Natural killer cell treated with Interleukin-12 subunit alpha and Interleukin-12 subunit beta and Interleukin-15 and Interleukin-18, amount 100 ng/mL, for 72 hours (primary cell): ENCODE measurements at regions not wholly inside any gene's neighbourhood (a gene's known extent, or its start where the extent isn't known, plus 50 kb on each side); places are given as distances from the start of the nearest gene placed in this dataset.
"Not testable (repeated sequence)": the region's sequence is repeated elsewhere in the genome, so short reads cannot be mapped to it uniquely, and the experiment has no call there.

Experiments used
- ATAC-seq, 2 donors: fragments of 150-1000 bp; cut with Tn5 transposase in 1 of 2; sonication (Bioruptor Pico), chemical (Tn5 transposase) in 1 of 2; 2 replicates each; pipeline ENCODE4 v1.10.0; 2021
- DNase-seq: peaks from one replicate; pipeline ENCODE4 v3.0.0; 2022; ENCODE audit warnings: low spot score
- H3K27ac Mint-ChIP-seq, 2 donors: 1 replicate in 1 of 2; 2 replicates in 1 of 2; pipeline ENCODE4 v1.8.0; 2022; ENCODE audit warnings: mixed read lengths in 2 of 2, mild to moderate bottlenecking in 1 of 2, moderate library complexity in 1 of 2
- H3K27me3 Mint-ChIP-seq, 2 donors: 1 replicate in 1 of 2; 2 replicates in 1 of 2; pipeline ENCODE4 v1.8.0; 2022; ENCODE audit warnings: mixed read lengths in 2 of 2
- H3K36me3 Mint-ChIP-seq: one replicate; pipeline ENCODE4 v1.8.0; 2022; ENCODE audit warnings: mixed read lengths
- H3K4me1 Mint-ChIP-seq, 2 donors: 1 replicate in 1 of 2; 2 replicates in 1 of 2; pipeline ENCODE4 v1.8.0; 2022; ENCODE audit warnings: low read depth in 2 of 2, mixed read lengths in 2 of 2, mild to moderate bottlenecking in 1 of 2
- H3K4me3 Mint-ChIP-seq: one replicate; pipeline ENCODE4 v1.8.0; 2022; ENCODE audit warnings: mixed read lengths
- H3K9me3 Mint-ChIP-seq: 2 replicates; pipeline ENCODE4 v1.8.0; 2022; ENCODE audit warnings: mixed read lengths

GRCh38 chr1:104331763-104332162 lies 582.1 kb downstream of the AMY1C start:
- ATAC-seq (no peak), DNase-seq (no peak)
- H3K9me3 Mint-ChIP-seq, result peaks cover 14% of the 10 kb centered on the region
- H3K27me3 Mint-ChIP-seq, result no peaks in the 10 kb centered on the region
- no peak overlapping the region for H3K4me3 Mint-ChIP-seq
- no peak overlapping the region for H3K27ac Mint-ChIP-seq
- H3K36me3 Mint-ChIP-seq, result peaks cover 8% of the 10 kb centered on the region
- no peaks in the 10 kb centered on the region for H3K4me1 Mint-ChIP-seq

GRCh38 chr1:104337927-104338326 lies 588.2 kb downstream of the AMY1C start:
- H3K9me3 Mint-ChIP-seq, result peaks cover 24% of the 10 kb centered on the region
- ATAC-seq, DNase-seq, H3K4me3 Mint-ChIP-seq, H3K27ac Mint-ChIP-seq, H3K4me1 Mint-ChIP-seq, H3K27me3 Mint-ChIP-seq: not testable (repeated sequence)
- peaks cover 13% of the 10 kb centered on the region for H3K36me3 Mint-ChIP-seq

GRCh38 chr1:104341944-104342343 lies 592.2 kb downstream of the AMY1C start:
- H3K27me3 Mint-ChIP-seq, result no peaks in the 10 kb centered on the region
- H3K27ac Mint-ChIP-seq, result no peak overlapping the region
- ATAC-seq (no peak), DNase-seq (no peak)
- peaks cover 27% of the 10 kb centered on the region for H3K9me3 Mint-ChIP-seq
- peaks cover 4% of the 10 kb centered on the region for H3K36me3 Mint-ChIP-seq
- H3K4me3 Mint-ChIP-seq, result no peak overlapping the region
- H3K4me1 Mint-ChIP-seq, result peaks cover 0 to 1% of the 10 kb centered on the region in 2 donors

- no peak overlapping the region for H3K27ac Mint-ChIP-seq
- H3K27me3 Mint-ChIP-seq, result no peaks in the 10 kb centered on the region
- H3K4me1 Mint-ChIP-seq, result no peaks in the 10 kb centered on the region
- H3K9me3 Mint-ChIP-seq, result peaks cover 14% of the 10 kb centered on the region
- DNase-seq, result no peak
- H3K36me3 Mint-ChIP-seq, result no peaks in the 10 kb centered on the region
- H3K4me3 Mint-ChIP-seq, result no peak overlapping the region
- ATAC-seq, result no peak
These were observed 598.6 kb downstream of the AMY1C start for GRCh38 chr1:104348277-104348676.

- Mint-ChIP-seq H3K36me3 (no peaks in the 10 kb centered on the region), H3K27ac (no peak overlapping the region), H3K4me1 (no peaks in the 10 kb centered on the region), H3K9me3 (peaks cover 6% of the 10 kb centered on the region), H3K4me3 (no peak overlapping the region), H3K27me3 (no peaks in the 10 kb centered on the region)
- DNase-seq, result no peak
- ATAC-seq, result no peak
These were observed 603.9 kb downstream of the AMY1C start for GRCh38 chr1:104353580-104353979.

GRCh38 chr1:104358086-104358485 lies 608.4 kb downstream of the AMY1C start:
- ATAC-seq, result no peak
- Mint-ChIP-seq H3K27me3 (no peaks in the 10 kb centered on the region), H3K9me3 (peaks cover 6% of the 10 kb centered on the region), H3K36me3 (no peaks in the 10 kb centered on the region), H3K4me1 (no peaks in the 10 kb centered on the region), H3K27ac (no peak overlapping the region), H3K4me3 (no peak overlapping the region)
- DNase-seq, result no peak

- no peak for DNase-seq
- no peak overlapping the region for H3K27ac Mint-ChIP-seq
These were observed 608.9 kb downstream of the AMY1C start for GRCh38 chr1:104358621-104359020.

GRCh38 chr1:104378414-104378813 lies 628.7 kb downstream of the AMY1C start:
- ATAC-seq, result no peak
- Mint-ChIP-seq H3K36me3 (peaks cover 13% of the 10 kb centered on the region), H3K9me3 (peaks cover 25% of the 10 kb centered on the region), H3K27me3 (no peaks in the 10 kb centered on the region), H3K4me1 (no peaks in the 10 kb centered on the region), H3K27ac (no peak overlapping the region), H3K4me3 (no peak overlapping the region)
- DNase-seq, result no peak

More at GRCh38 chr1:104358621-104359020, 608.9 kb downstream of the AMY1C start:
- Mint-ChIP-seq H3K36me3 (no peaks in the 10 kb centered on the region), H3K9me3 (peaks cover 6% of the 10 kb centered on the region), H3K4me1 (no peaks in the 10 kb centered on the region), H3K27me3 (no peaks in the 10 kb centered on the region), H3K4me3 (no peak overlapping the region)
- no peak for ATAC-seq

- ATAC-seq (no peak), DNase-seq (no peak)
- Mint-ChIP-seq H3K4me1 (no peaks in the 10 kb centered on the region), H3K4me3 (no peak overlapping the region), H3K27ac (no peak overlapping the region), H3K36me3 (peaks cover 13% of the 10 kb centered on the region), H3K27me3 (no peaks in the 10 kb centered on the region), H3K9me3 (peaks cover 17% of the 10 kb centered on the region)
These were observed 630.3 kb downstream of the AMY1C start for GRCh38 chr1:104380003-104380402.

GRCh38 chr1:104387716-104388508 lies 638.2 kb downstream of the AMY1C start:
- Mint-ChIP-seq H3K36me3 (no peaks in the 10 kb centered on the region), H3K27ac (no peak overlapping the region), H3K4me3 (no peak overlapping the region), H3K27me3 (no peaks in the 10 kb centered on the region), H3K9me3 (peaks cover 8% of the 10 kb centered on the region), H3K4me1 (no peaks in the 10 kb centered on the region)
- ATAC-seq, result no peak
- DNase-seq, result no peak

GRCh38 chr1:104392552-104392951 lies 642.9 kb downstream of the AMY1C start:
- H3K4me3 Mint-ChIP-seq, result no peak overlapping the region
- ATAC-seq, result no peak
- no peak for DNase-seq
- no peak overlapping the region for H3K27ac Mint-ChIP-seq
- H3K4me1 Mint-ChIP-seq, result no peaks in the 10 kb centered on the region
- peaks cover 5% of the 10 kb centered on the region for H3K36me3 Mint-ChIP-seq
- no peaks in the 10 kb centered on the region for H3K27me3 Mint-ChIP-seq
- peaks cover 17% of the 10 kb centered on the region for H3K9me3 Mint-ChIP-seq

- peaks cover 16% of the 10 kb centered on the region for H3K9me3 Mint-ChIP-seq
- no peak for ATAC-seq
These were observed 652.5 kb downstream of the AMY1C start for GRCh38 chr1:104402178-104402577.

GRCh38 chr1:104403883-104404282 lies 654.2 kb downstream of the AMY1C start:
- no peaks in the 10 kb centered on the region for H3K36me3 Mint-ChIP-seq
- no peaks in the 10 kb centered on the region for H3K27me3 Mint-ChIP-seq
- no peak for DNase-seq
- no peak for ATAC-seq
- H3K4me1 Mint-ChIP-seq, result no peaks in the 10 kb centered on the region
- H3K9me3 Mint-ChIP-seq, result peaks cover 11% of the 10 kb centered on the region
- no peak overlapping the region for H3K27ac Mint-ChIP-seq
- no peak overlapping the region for H3K4me3 Mint-ChIP-seq

More at GRCh38 chr1:104402178-104402577, 652.5 kb downstream of the AMY1C start:
- Mint-ChIP-seq H3K4me3 (no peak overlapping the region), H3K4me1 (no peaks in the 10 kb centered on the region), H3K27me3 (no peaks in the 10 kb centered on the region), H3K36me3 (peaks cover 5% of the 10 kb centered on the region), H3K27ac (no peak overlapping the region)
- no peak for DNase-seq

- Mint-ChIP-seq H3K36me3 (no peaks in the 10 kb centered on the region), H3K27ac (no peak overlapping the region), H3K4me1 (no peaks in the 10 kb centered on the region), H3K27me3 (no peaks in the 10 kb centered on the region), H3K9me3 (peaks cover 13% of the 10 kb centered on the region), H3K4me3 (no peak overlapping the region)
- ATAC-seq, result no peak
- DNase-seq, result no peak
These were observed 657.0 kb downstream of the AMY1C start for GRCh38 chr1:104406728-104407127.

- DNase-seq (no peak), ATAC-seq (no peak)
- peaks cover 13% of the 10 kb centered on the region for H3K9me3 Mint-ChIP-seq
- H3K27me3 Mint-ChIP-seq, result no peaks in the 10 kb centered on the region
- no peaks in the 10 kb centered on the region for H3K36me3 Mint-ChIP-seq
- H3K4me1 Mint-ChIP-seq, result no peaks in the 10 kb centered on the region
- no peak overlapping the region for H3K27ac Mint-ChIP-seq
- no peak overlapping the region for H3K4me3 Mint-ChIP-seq
These were observed 658.6 kb downstream of the AMY1C start for GRCh38 chr1:104408268-104408667.
